Ishikawa (cell line): ENCODE measurements at regions not wholly inside any gene's neighbourhood (a gene's known extent, or its start where the extent isn't known, plus 50 kb on each side); places are given as distances from the start of the nearest gene placed in this dataset.

ENCODE experiments used
- CEBPB ChIP-seq: IDR thresholded peaks from 2 replicates; pipeline ENCODE4 v1.6.1; 2012
- CREB1 ChIP-seq: IDR thresholded peaks from 2 replicates; pipeline ENCODE4 v1.6.1; 2012; ENCODE audit warnings: low read depth
- EGR1 ChIP-seq: IDR thresholded peaks from 2 replicates; pipeline ENCODE4 v1.6.1; 2012
- EP300 ChIP-seq: IDR thresholded peaks from 2 replicates; pipeline ENCODE4 v1.6.1; 2012; ENCODE audit warnings: borderline replicate concordance
- FOXM1 ChIP-seq: IDR thresholded peaks from 2 replicates; pipeline ENCODE4 v1.6.1; 2012; ENCODE audit warnings: low read depth, borderline replicate concordance
- NFIC ChIP-seq: IDR thresholded peaks from 2 replicates; pipeline ENCODE4 v1.6.1; 2012
- RAD21 ChIP-seq: IDR thresholded peaks from 2 replicates; pipeline ENCODE4 v1.6.1; 2012; ENCODE audit warnings: low read depth
- TAF1 ChIP-seq: IDR thresholded peaks from 2 replicates; pipeline ENCODE4 v1.6.1; 2012; ENCODE audit warnings: low read depth, mild to moderate bottlenecking
- TCF12 ChIP-seq: IDR thresholded peaks from 2 replicates; pipeline ENCODE4 v1.6.1; 2012; ENCODE audit warnings: low read depth
- TEAD4 ChIP-seq: IDR thresholded peaks from 2 replicates; pipeline ENCODE4 v1.6.1; 2012
- YY1 ChIP-seq: IDR thresholded peaks from 2 replicates; pipeline ENCODE4 v1.6.1; 2012; ENCODE audit warnings: low read depth
- ZBTB7A ChIP-seq: IDR thresholded peaks from 2 replicates; pipeline ENCODE4 v1.6.1; 2012; ENCODE audit warnings: low read depth
- TF ChIP-seq, protein P1 (sequence below): IDR thresholded peaks from 2 replicates; pipeline ENCODE4 v1.6.1; 2012; ENCODE audit warnings: low read depth, mild to moderate bottlenecking
- TF ChIP-seq, protein P2 (sequence below): IDR thresholded peaks from 2 replicates; pipeline ENCODE4 v1.6.1; 2012
- TF ChIP-seq, protein P3 (sequence below): IDR thresholded peaks from 2 replicates; pipeline ENCODE4 v1.6.1; 2012

DNA sequence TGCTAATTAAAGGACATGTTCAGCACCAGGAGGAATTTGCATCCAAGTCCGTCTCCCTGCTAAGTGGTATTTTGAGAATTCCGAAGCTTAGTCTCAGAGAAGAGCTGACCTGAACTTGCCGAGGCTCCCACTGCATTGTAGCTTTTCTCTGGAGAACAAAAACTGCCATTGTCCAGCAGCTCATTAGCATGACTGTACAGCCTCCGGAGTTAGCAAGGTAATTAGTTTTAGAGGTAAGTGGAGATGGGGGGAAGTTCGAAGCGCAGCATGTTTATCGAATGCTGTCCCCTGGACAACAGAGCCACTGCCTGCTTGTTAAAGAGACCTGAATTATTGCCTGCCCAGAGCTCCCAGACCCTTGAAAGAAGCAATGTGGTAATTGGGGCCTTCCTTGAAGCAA lies 160.3 kb upstream of the PELI2 start:
- TF ChIP-seq FOXM1, result no peak
- TF ChIP-seq ZBTB7A, result no peak
- TF ChIP-seq, protein P1, sequence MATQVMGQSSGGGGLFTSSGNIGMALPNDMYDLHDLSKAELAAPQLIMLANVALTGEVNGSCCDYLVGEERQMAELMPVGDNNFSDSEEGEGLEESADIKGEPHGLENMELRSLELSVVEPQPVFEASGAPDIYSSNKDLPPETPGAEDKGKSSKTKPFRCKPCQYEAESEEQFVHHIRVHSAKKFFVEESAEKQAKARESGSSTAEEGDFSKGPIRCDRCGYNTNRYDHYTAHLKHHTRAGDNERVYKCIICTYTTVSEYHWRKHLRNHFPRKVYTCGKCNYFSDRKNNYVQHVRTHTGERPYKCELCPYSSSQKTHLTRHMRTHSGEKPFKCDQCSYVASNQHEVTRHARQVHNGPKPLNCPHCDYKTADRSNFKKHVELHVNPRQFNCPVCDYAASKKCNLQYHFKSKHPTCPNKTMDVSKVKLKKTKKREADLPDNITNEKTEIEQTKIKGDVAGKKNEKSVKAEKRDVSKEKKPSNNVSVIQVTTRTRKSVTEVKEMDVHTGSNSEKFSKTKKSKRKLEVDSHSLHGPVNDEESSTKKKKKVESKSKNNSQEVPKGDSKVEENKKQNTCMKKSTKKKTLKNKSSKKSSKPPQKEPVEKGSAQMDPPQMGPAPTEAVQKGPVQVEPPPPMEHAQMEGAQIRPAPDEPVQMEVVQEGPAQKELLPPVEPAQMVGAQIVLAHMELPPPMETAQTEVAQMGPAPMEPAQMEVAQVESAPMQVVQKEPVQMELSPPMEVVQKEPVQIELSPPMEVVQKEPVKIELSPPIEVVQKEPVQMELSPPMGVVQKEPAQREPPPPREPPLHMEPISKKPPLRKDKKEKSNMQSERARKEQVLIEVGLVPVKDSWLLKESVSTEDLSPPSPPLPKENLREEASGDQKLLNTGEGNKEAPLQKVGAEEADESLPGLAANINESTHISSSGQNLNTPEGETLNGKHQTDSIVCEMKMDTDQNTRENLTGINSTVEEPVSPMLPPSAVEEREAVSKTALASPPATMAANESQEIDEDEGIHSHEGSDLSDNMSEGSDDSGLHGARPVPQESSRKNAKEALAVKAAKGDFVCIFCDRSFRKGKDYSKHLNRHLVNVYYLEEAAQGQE, result no peak
- no peak for TF ChIP-seq CREB1
- no peak for TF ChIP-seq NFIC

DNA sequence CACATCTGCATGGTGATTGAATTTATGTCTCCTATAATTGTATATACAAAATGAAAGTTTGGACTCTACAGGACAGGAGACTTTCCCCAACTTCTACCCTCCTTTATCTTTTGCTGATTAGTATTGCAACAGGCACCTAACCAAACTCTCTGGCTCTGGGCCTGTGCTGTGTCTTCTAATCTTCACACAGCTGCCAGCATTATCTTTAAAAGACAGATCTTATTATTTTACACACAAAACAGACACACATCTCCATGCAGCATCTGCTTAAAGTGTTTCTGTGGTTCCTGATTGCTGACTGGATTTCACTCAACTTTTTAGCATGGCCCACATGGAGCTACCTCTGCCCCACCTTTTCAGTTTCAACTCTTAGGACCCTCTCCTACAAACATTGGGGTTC lies 154.9 kb upstream of the PELI2 start:
- TF ChIP-seq ZBTB7A, result no peak
- no peak for TF ChIP-seq TAF1
- TF ChIP-seq CREB1, result no peak
- TF ChIP-seq TCF12, result no peak
- no peak for TF ChIP-seq EGR1
- TF ChIP-seq, protein P2, sequence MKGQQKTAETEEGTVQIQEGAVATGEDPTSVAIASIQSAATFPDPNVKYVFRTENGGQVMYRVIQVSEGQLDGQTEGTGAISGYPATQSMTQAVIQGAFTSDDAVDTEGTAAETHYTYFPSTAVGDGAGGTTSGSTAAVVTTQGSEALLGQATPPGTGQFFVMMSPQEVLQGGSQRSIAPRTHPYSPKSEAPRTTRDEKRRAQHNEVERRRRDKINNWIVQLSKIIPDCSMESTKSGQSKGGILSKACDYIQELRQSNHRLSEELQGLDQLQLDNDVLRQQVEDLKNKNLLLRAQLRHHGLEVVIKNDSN, result no peak
- TF ChIP-seq NFIC, result no peak
- no peak for TF ChIP-seq YY1
- no peak for TF ChIP-seq EP300
- TF ChIP-seq TEAD4, result no peak
- TF ChIP-seq, protein P3, sequence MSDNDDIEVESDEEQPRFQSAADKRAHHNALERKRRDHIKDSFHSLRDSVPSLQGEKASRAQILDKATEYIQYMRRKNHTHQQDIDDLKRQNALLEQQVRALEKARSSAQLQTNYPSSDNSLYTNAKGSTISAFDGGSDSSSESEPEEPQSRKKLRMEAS, result no peak
- TF ChIP-seq CEBPB, result no peak
- no peak for TF ChIP-seq FOXM1
- TF ChIP-seq RAD21, result no peak
- TF ChIP-seq, protein P1, result no peak

DNA sequence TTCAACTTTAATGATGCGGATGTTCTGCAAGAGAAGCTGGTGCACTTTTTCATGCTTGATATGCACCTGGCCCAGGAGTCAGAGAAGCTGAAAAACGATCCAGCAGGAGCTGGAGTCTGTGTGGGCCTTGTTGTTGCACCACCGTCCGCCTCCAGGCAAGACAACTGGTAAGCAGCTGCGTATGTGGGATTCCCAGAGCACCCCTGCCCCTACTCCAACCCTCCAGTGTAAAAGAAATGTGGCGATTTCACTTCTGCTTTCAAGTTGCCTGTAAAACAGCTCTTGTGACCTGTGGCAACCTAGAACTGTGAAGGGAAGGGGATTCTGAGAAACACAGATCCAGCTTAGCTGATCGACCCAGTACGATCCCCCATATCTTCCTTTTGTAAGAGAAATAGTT lies 154.1 kb upstream of the PELI2 start:
- TF ChIP-seq EGR1 (no peak), ZBTB7A (no peak), YY1 (no peak), TAF1 (no peak), RAD21 (no peak)
- TF ChIP-seq, protein P3, result no peak
- TF ChIP-seq, protein P1, result no peak

DNA sequence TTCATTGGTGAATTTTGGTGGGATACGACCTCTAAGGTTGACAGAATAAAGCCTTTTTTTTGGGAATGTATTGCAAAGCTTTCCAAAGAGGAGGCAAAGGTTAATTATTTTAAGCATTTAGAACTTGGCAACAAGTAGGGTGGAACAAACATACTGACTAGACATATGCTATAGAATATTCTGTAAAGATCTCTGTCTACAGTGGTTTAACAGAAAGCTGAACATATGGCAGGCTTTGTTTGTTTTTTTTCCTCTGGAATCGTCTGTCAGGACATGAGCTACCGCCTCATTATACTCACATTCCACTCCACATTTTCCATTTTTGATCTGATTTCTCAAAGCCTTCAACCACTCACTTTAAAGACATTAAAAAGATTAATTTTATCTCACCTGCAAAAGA lies 153.4 kb upstream of the PELI2 start:
- TF ChIP-seq EGR1, result no peak
- TF ChIP-seq, protein P3, result no peak
- TF ChIP-seq ZBTB7A, result no peak
- TF ChIP-seq TEAD4, result no peak
- no peak for TF ChIP-seq TAF1
- TF ChIP-seq EP300, result no peak
- TF ChIP-seq CREB1, result no peak
- no peak for TF ChIP-seq CEBPB
- TF ChIP-seq YY1, result no peak
- no peak for TF ChIP-seq FOXM1
- TF ChIP-seq TCF12, result no peak
- TF ChIP-seq, protein P2, result no peak
- TF ChIP-seq, protein P1, result no peak
- TF ChIP-seq RAD21, result no peak
- no peak for TF ChIP-seq NFIC
